ENCODE measurements at regions not wholly inside any gene's neighbourhood (a gene's known extent, or its start where the extent isn't known, plus 50 kb on each side); places are given as distances from the start of the nearest gene placed in this dataset.

DNA sequence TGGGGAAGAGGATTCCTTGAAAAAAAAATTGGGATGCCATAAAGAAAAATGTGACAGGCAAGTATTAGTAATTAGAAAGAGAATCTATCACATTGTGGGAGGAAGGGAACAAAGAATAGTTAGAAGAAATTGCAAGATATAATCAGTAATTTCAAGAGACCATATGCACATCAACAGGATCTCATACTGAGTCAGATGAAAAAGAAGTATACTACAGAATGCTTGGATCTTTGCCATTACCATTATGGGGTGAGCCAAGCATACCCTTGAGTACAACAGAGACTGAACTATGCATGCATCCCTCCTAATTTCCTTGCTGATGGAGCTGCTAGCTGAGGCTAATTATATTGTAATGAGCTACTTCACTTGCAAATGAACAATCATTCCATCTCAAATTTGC, 287.6 kb downstream of the PAPSS1 start:
- no peak for TF ChIP-seq POLR2A (IDR thresholded peaks at IDR 0.05; ENCODE audit: low read depth, low read length)
- TF ChIP-seq POLR2AphosphoS5 (IDR thresholded peaks at IDR 0.05; ENCODE audit: low read depth, low read length) = no peak
